SK-N-MC (cell line): ENCODE measurements at regions not wholly inside any gene's neighbourhood (a gene's known extent, or its start where the extent isn't known, plus 50 kb on each side); places are given as distances from the start of the nearest gene placed in this dataset.

ENCODE experiments used
- EZH2 ChIP-seq: fragments of 200-600 bp; sonication (generic); IDR thresholded peaks from one replicate; pipeline ENCODE4 v1.6.1; 2017; ENCODE audit warnings: antibody characterized with exemption
- POLR2AphosphoS5 ChIP-seq: IDR thresholded peaks from 2 replicates; pipeline ENCODE4 v1.6.1; 2012; ENCODE audit warnings: mild to moderate bottlenecking, low read depth, low read length, borderline replicate concordance

GRCh38 chr18:39594206-39594605, 2028.6 kb upstream of the CELF4 start:
- no peak for TF ChIP-seq EZH2
- no peak for TF ChIP-seq POLR2AphosphoS5
